ENCODE measurements at regions not wholly inside any gene's neighbourhood (a gene's known extent, or its start where the extent isn't known, plus 50 kb on each side); places are given as distances from the start of the nearest gene placed in this dataset.

DNA sequence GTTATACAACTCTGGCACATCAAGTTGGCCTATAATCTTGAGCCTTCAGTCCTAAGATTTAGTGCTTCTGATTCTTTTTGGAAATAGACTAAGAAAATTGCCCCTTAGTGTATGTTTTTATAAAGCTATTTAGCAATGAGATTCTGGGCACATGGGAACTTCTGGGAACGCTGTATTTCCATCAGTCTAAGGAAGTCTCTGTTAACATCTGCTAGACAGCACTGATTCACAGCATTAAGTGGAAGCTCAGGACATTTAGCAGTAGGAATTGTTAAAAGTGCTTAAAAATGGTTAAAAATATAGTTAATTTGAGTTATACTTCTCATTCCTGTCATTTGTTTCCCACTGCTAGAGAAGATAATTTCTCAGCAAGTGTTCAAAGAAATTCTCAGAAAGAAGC is 579.1 kb downstream of the SLC16A7 start:
- H2AFZ ChIP-seq (ENCODE audit: control insufficient read depth, low read length): no peak overlapping the region
- H3K9me3 ChIP-seq (ENCODE audit: control insufficient read depth, low read depth, low read length): no peaks in the 10 kb centered on the region
- no peak overlapping the region for H3K9ac ChIP-seq (ENCODE audit: control insufficient read depth, extremely low read depth, insufficient read depth, low read length)
- H3K36me3 ChIP-seq (ENCODE audit: control insufficient read depth in 2 of 2, extremely low read depth in 1 of 2, insufficient read depth in 2 of 2, low read length in 2 of 2): no peaks in the 10 kb centered on the region
- dilution Hi-C loops (cut with MboI; ENCODE audit: extremely low pct_ligation_motif_present, low sequenced_read_pairs): no loop called here
- H4K20me1 ChIP-seq (ENCODE audit: control insufficient read depth, extremely low read depth, insufficient read depth, low read length): no peaks in the 10 kb centered on the region
- TF ChIP-seq, protein P1, sequence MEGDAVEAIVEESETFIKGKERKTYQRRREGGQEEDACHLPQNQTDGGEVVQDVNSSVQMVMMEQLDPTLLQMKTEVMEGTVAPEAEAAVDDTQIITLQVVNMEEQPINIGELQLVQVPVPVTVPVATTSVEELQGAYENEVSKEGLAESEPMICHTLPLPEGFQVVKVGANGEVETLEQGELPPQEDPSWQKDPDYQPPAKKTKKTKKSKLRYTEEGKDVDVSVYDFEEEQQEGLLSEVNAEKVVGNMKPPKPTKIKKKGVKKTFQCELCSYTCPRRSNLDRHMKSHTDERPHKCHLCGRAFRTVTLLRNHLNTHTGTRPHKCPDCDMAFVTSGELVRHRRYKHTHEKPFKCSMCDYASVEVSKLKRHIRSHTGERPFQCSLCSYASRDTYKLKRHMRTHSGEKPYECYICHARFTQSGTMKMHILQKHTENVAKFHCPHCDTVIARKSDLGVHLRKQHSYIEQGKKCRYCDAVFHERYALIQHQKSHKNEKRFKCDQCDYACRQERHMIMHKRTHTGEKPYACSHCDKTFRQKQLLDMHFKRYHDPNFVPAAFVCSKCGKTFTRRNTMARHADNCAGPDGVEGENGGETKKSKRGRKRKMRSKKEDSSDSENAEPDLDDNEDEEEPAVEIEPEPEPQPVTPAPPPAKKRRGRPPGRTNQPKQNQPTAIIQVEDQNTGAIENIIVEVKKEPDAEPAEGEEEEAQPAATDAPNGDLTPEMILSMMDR (optimal IDR thresholded peaks at IDR 0.05 in 1 of 3, IDR thresholded peaks at IDR 0.05 in 1 of 3, conservative IDR thresholded peaks at IDR 0.05 in 1 of 3; ENCODE audit: extremely low read depth in 1 of 3, insufficient read depth in 2 of 3, low read length in 3 of 3): no peak
- TF ChIP-seq EZH2 (IDR thresholded peaks at IDR 0.05; ENCODE audit: low read length): no peak
- FAIRE-seq (no peak), DNase-seq (ENCODE audit: low read depth, low spot score) (no peak)
- H3K9me1 ChIP-seq (ENCODE audit: control insufficient read depth, extremely low read depth, insufficient read depth, low read length): no peaks in the 10 kb centered on the region
- H3K79me2 ChIP-seq (ENCODE audit: control insufficient read depth, insufficient read depth, low read length): no peaks in the 10 kb centered on the region
- H3K27ac ChIP-seq (ENCODE audit: control insufficient read depth, insufficient read depth, low read length): no peak overlapping the region
- peaks cover 4% of the 10 kb centered on the region for H3K4me1 ChIP-seq (ENCODE audit: control insufficient read depth, extremely low read depth, insufficient read depth, low read length)
- no peak overlapping the region for H3K4me3 ChIP-seq (ENCODE audit: control insufficient read depth in 2 of 3, extremely low read depth in 1 of 3, insufficient read depth in 2 of 3, low read depth in 1 of 3, low read length in 3 of 3)
- no peak overlapping the region for H3K4me2 ChIP-seq (ENCODE audit: control insufficient read depth, extremely low read depth, insufficient read depth, low read depth, low read length)
- H3K27me3 ChIP-seq (ENCODE audit: control insufficient read depth, extremely low read depth, insufficient read depth, low read length): no peaks in the 10 kb centered on the region

DNA sequence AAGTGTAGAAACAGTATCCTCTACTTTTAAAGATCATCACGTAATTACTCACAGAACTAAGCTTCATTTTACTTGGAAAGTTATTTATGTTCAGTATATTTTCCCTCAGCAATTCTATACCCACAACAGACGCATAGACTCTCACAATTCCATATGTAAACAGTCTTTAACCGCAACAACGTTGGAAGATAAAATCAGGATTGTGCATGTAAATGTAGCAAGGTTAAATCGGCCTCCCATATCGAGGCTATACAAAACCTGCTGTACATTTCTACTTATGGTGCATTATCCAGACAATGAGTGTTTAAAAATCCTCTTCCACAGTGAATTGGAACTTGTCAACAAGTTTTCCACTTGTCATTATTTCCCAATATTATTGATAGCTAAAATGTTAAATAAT is 581.1 kb downstream of the SLC16A7 start:
- DNase-seq (ENCODE audit: low read depth, low spot score) (no peak), FAIRE-seq (no peak)
- H3K9me1 ChIP-seq (ENCODE audit: control insufficient read depth, extremely low read depth, insufficient read depth, low read length): no peaks in the 10 kb centered on the region
- TF ChIP-seq, protein P1 (optimal IDR thresholded peaks at IDR 0.05 in 1 of 3, IDR thresholded peaks at IDR 0.05 in 1 of 3, conservative IDR thresholded peaks at IDR 0.05 in 1 of 3; ENCODE audit: extremely low read depth in 1 of 3, insufficient read depth in 2 of 3, low read length in 3 of 3): no peak
- no peak for TF ChIP-seq EZH2 (IDR thresholded peaks at IDR 0.05; ENCODE audit: low read length)
- no peaks in the 10 kb centered on the region for H3K9me3 ChIP-seq (ENCODE audit: control insufficient read depth, low read depth, low read length)
- H3K9ac ChIP-seq (ENCODE audit: control insufficient read depth, extremely low read depth, insufficient read depth, low read length): no peak overlapping the region
- H3K4me1 ChIP-seq (ENCODE audit: control insufficient read depth, extremely low read depth, insufficient read depth, low read length): peaks cover 4% of the 10 kb centered on the region
- no peak overlapping the region for H2AFZ ChIP-seq (ENCODE audit: control insufficient read depth, low read length)
- H4K20me1 ChIP-seq (ENCODE audit: control insufficient read depth, extremely low read depth, insufficient read depth, low read length): no peaks in the 10 kb centered on the region
- H3K27ac ChIP-seq (ENCODE audit: control insufficient read depth, insufficient read depth, low read length): no peak overlapping the region
- no peak overlapping the region for H3K4me2 ChIP-seq (ENCODE audit: control insufficient read depth, extremely low read depth, insufficient read depth, low read depth, low read length)
- H3K79me2 ChIP-seq (ENCODE audit: control insufficient read depth, insufficient read depth, low read length): no peaks in the 10 kb centered on the region
- H3K4me3 ChIP-seq (ENCODE audit: control insufficient read depth in 2 of 3, extremely low read depth in 1 of 3, insufficient read depth in 2 of 3, low read depth in 1 of 3, low read length in 3 of 3): no peak overlapping the region
- H3K27me3 ChIP-seq (ENCODE audit: control insufficient read depth, extremely low read depth, insufficient read depth, low read length): no peaks in the 10 kb centered on the region
- no peaks in the 10 kb centered on the region for H3K36me3 ChIP-seq (ENCODE audit: control insufficient read depth in 2 of 2, extremely low read depth in 1 of 2, insufficient read depth in 2 of 2, low read length in 2 of 2)
- dilution Hi-C loops (cut with MboI; ENCODE audit: extremely low pct_ligation_motif_present, low sequenced_read_pairs): no loop called here
